Right cardiac atrium (tissue), 5 donors: ENCODE measurements at regions not wholly inside any gene's neighbourhood (a gene's known extent, or its start where the extent isn't known, plus 50 kb on each side); places are given as distances from the start of the nearest gene placed in this dataset.

ENCODE experiments used
- ATAC-seq, 2 donors: fragments of 200-7000 bp; cut with Tn5 transposase; one replicate each; pipeline versions ENCODE4 v1.8.0 to v1.9.1; 2020; ENCODE audit warnings: moderate library complexity in 2 of 2, mild to moderate bottlenecking in 1 of 2
- DNase-seq, 3 donors: peaks; one replicate each; pipeline ENCODE4 v3.0.0-alpha.2; 2020
- H3K27ac ChIP-seq: one replicate; pipeline ENCODE4 v1.5.1; 2013; ENCODE audit warnings: mild to moderate bottlenecking, low read length, control low read depth, moderate library complexity
- H3K27me3 ChIP-seq: one replicate; pipeline ENCODE4 v1.6.1; 2013; ENCODE audit not compliant: control insufficient read depth, insufficient read depth
- H3K4me1 ChIP-seq: one replicate; pipeline ENCODE4 v1.6.1; 2013; ENCODE audit warnings: low read length; ENCODE audit not compliant: control insufficient read depth, insufficient read depth
- H3K4me3 ChIP-seq: one replicate; pipeline ENCODE4 v1.5.1; 2013; ENCODE audit warnings: low read length, control low read depth
- H3K9me3 ChIP-seq: one replicate; pipeline ENCODE4 v1.6.1; 2013; ENCODE audit warnings: low read length; ENCODE audit not compliant: control insufficient read depth
- WGBS: extraction: QIAGEN DNeasy Blood & Tissue Kit; methylation state at CpG from one replicate; pipeline ENCODE4 v1.1.7; 2013; 5-methylcytosine and 5-hydroxymethylcytosine counted together
- intact Hi-C, 4 donors: fragments of 100-400 bp; cut with DNase I; formaldehyde crosslinking; loops; one replicate each; pipeline versions ENCODE4 v1.11.0 to v1.14.0; 2022 to 2023
- donor health status: healthy with polysubstance abuse.
- donor health status: DM: no; HTN: yes; CAD: no.
- donor health status: DM: no; HTN: no; CAD: no.
- donor health status: DM: no; HTN: yes; CAD: no; lungs with severe emphysema.
- donor health status: DM: yes; HTN: yes; CAD: no.

- H3K9me3 ChIP-seq, result no peaks in the 10 kb centered on the region
- WGBS, result 88% methylated on average over 1 of the region's 1 CpG
- DNase-seq, result no peak
- no peak overlapping the region for H3K4me3 ChIP-seq
- intact Hi-C loops, result no loop called here
- ATAC-seq, result no peak
- H3K27ac ChIP-seq, result no peak overlapping the region
- no peaks in the 10 kb centered on the region for H3K4me1 ChIP-seq
- no peaks in the 10 kb centered on the region for H3K27me3 ChIP-seq
These were observed 992.5 kb upstream of the ADGRB3 start for GRCh38 chr6:67642582-67642981.

GRCh38 chr6:67640484-67640883, 994.6 kb upstream of the ADGRB3 start:
- Histone ChIP-seq H3K27me3 (no peaks in the 10 kb centered on the region), H3K9me3 (no peaks in the 10 kb centered on the region), H3K4me3 (no peak overlapping the region), H3K4me1 (no peaks in the 10 kb centered on the region), H3K27ac (no peak overlapping the region)
- intact Hi-C loops, result no loop called here
- DNase-seq, result no peak
- no peak for ATAC-seq

- ATAC-seq (peak in 1 of 2 donors; percentile 29), DNase-seq (no peak)
- intact Hi-C loops, result no loop called here
- Histone ChIP-seq H3K9me3 (no peaks in the 10 kb centered on the region), H3K4me3 (no peak overlapping the region), H3K4me1 (no peaks in the 10 kb centered on the region), H3K27ac (no peak overlapping the region), H3K27me3 (no peaks in the 10 kb centered on the region)
These were observed 995.9 kb upstream of the ADGRB3 start for GRCh38 chr6:67639161-67639560.

- intact Hi-C loops, result no loop called here
- Histone ChIP-seq H3K27ac (no peak overlapping the region), H3K27me3 (no peaks in the 10 kb centered on the region), H3K4me3 (no peak overlapping the region), H3K9me3 (no peaks in the 10 kb centered on the region), H3K4me1 (no peaks in the 10 kb centered on the region)
- ATAC-seq, result no peak
- DNase-seq, result no peak
- WGBS, result 92% methylated on average over 2 of the region's 2 CpGs
These were observed 1000.9 kb upstream of the ADGRB3 start for GRCh38 chr6:67634199-67634598.

- DNase-seq, result no peak
- 87% methylated on average over 3 of the region's 3 CpGs for WGBS
- Histone ChIP-seq H3K4me1 (no peaks in the 10 kb centered on the region), H3K9me3 (no peaks in the 10 kb centered on the region), H3K4me3 (no peak overlapping the region), H3K27ac (no peak overlapping the region), H3K27me3 (no peaks in the 10 kb centered on the region)
- no peak for ATAC-seq
- intact Hi-C loops, result no loop called here
These were observed 1002.0 kb upstream of the ADGRB3 start for GRCh38 chr6:67633058-67633457.

GRCh38 chr6:67630146-67630545, 1004.9 kb upstream of the ADGRB3 start:
- intact Hi-C loops, result no loop called here
- Histone ChIP-seq H3K9me3 (no peaks in the 10 kb centered on the region), H3K27me3 (no peaks in the 10 kb centered on the region), H3K4me1 (no peaks in the 10 kb centered on the region), H3K27ac (no peak overlapping the region), H3K4me3 (no peak overlapping the region)
- DNase-seq (no peak), ATAC-seq (no peak)
- 29% methylated on average over 2 of the region's 2 CpGs for WGBS

- H3K4me1 ChIP-seq, result no peaks in the 10 kb centered on the region
- no peaks in the 10 kb centered on the region for H3K27me3 ChIP-seq
- ATAC-seq (no peak), DNase-seq (no peak)
- H3K4me3 ChIP-seq, result no peak overlapping the region
- intact Hi-C loops, result no loop called here
- H3K9me3 ChIP-seq, result no peaks in the 10 kb centered on the region
- H3K27ac ChIP-seq, result no peak overlapping the region
These were observed 1005.8 kb upstream of the ADGRB3 start for GRCh38 chr6:67629258-67629657.

GRCh38 chr6:67615796-67616195, 1019.3 kb upstream of the ADGRB3 start:
- 83% methylated on average over 7 of the region's 7 CpGs for WGBS
- intact Hi-C loops, result no loop called here
- ATAC-seq, result no peak
- Histone ChIP-seq H3K27ac (no peak overlapping the region), H3K9me3 (no peaks in the 10 kb centered on the region), H3K4me3 (no peak overlapping the region), H3K27me3 (no peaks in the 10 kb centered on the region), H3K4me1 (no peaks in the 10 kb centered on the region)
- DNase-seq, result no peak

GRCh38 chr6:67608099-67608749, 1026.9 kb upstream of the ADGRB3 start:
- Histone ChIP-seq H3K27ac (no peak overlapping the region), H3K27me3 (no peaks in the 10 kb centered on the region), H3K9me3 (no peaks in the 10 kb centered on the region), H3K4me1 (no peaks in the 10 kb centered on the region), H3K4me3 (no peak overlapping the region)
- no peak for DNase-seq
- no peak for ATAC-seq
- intact Hi-C loops, result no loop called here
- WGBS, result 54% methylated on average over 4 of the region's 4 CpGs

- intact Hi-C loops, result no loop called here
- H3K4me1 ChIP-seq, result no peaks in the 10 kb centered on the region
- WGBS, result 50% methylated on average over 5 of the region's 5 CpGs
- no peak overlapping the region for H3K4me3 ChIP-seq
- no peaks in the 10 kb centered on the region for H3K9me3 ChIP-seq
- ATAC-seq, result no peak
- no peak for DNase-seq
- H3K27ac ChIP-seq, result no peak overlapping the region
- H3K27me3 ChIP-seq, result no peaks in the 10 kb centered on the region
These were observed 1027.9 kb upstream of the ADGRB3 start for GRCh38 chr6:67606906-67607828.

- Histone ChIP-seq H3K9me3 (no peaks in the 10 kb centered on the region), H3K27ac (no peak overlapping the region), H3K4me1 (no peaks in the 10 kb centered on the region), H3K4me3 (no peak overlapping the region), H3K27me3 (no peaks in the 10 kb centered on the region)
- intact Hi-C loops, result no loop called here
- ATAC-seq, result no peak
- WGBS, result 89% methylated on average over 1 of the region's 1 CpG
- no peak for DNase-seq
These were observed 1040.7 kb upstream of the ADGRB3 start for GRCh38 chr6:67594366-67594765.
